ENCODE measurements at regions not wholly inside any gene's neighbourhood (a gene's known extent, or its start where the extent isn't known, plus 50 kb on each side); places are given as distances from the start of the nearest gene placed in this dataset.

DNA sequence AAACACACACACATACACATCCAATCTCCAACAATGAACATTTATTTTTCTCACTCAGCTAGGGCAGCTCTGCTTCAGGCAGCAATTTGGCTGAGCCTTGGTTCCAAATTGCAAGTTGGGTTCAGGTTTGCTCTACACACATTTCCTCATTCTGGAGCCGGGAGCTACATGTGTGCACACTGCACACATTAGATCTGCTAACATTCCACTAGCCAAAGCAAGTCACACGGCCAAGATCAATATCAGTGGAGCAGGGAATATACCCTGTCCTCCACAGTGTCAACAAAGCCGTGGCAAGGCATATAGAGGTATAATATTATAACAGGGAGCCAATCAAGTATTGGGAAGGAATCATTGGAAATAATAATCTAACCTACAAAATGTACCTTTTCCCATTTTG, 57.5 kb upstream of the PPP1R3C start:
- H3K9ac ChIP-seq (ENCODE audit: low read length), result no peak overlapping the region
- H3K36me3 ChIP-seq (ENCODE audit: control insufficient read depth, low read depth, low read length), result no peaks in the 10 kb centered on the region
- no peak overlapping the region for H3K27ac ChIP-seq (ENCODE audit: low read length)
- H3K9me3 ChIP-seq (ENCODE audit: control insufficient read depth, low read depth, low read length), result no peaks in the 10 kb centered on the region
- H3K27me3 ChIP-seq (ENCODE audit: control insufficient read depth, insufficient read depth, low read length), result no peaks in the 10 kb centered on the region
- H3K4me3 ChIP-seq (ENCODE audit: low read length), result no peak overlapping the region
- no peaks in the 10 kb centered on the region for H3K4me1 ChIP-seq (ENCODE audit: control insufficient read depth, low read depth, low read length)

DNA sequence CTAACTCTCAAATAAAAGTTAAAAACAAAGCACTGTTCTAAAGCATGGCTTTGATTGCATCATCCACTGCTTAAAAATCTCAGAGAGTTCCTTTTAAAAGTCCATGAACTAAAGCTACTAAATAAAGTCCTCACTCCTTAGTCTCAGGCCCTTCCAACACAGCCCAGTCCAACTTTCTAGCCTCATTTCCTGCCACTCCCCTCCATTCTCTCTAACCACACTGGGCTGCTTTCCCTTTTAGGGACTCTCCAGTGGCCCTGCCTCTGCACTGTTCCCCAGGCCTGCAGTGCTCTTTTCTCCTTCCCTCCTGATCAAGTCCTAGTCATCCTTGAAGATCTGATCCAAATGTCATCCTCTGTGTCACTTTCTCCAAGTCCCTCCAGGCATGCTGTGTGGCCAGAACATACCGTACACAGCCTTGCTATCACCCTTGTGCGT, 56.9 kb upstream of the PPP1R3C start:
- Histone ChIP-seq H3K27ac (ENCODE audit: low read length) (no peak overlapping the region), H3K27me3 (ENCODE audit: control insufficient read depth, insufficient read depth, low read length) (no peaks in the 10 kb centered on the region), H3K9ac (ENCODE audit: low read length) (no peak overlapping the region), H3K9me3 (ENCODE audit: control insufficient read depth, low read depth, low read length) (no peaks in the 10 kb centered on the region), H3K4me3 (ENCODE audit: low read length) (no peak overlapping the region), H3K36me3 (ENCODE audit: control insufficient read depth, low read depth, low read length) (no peaks in the 10 kb centered on the region), H3K4me1 (ENCODE audit: control insufficient read depth, low read depth, low read length) (no peaks in the 10 kb centered on the region)

DNA sequence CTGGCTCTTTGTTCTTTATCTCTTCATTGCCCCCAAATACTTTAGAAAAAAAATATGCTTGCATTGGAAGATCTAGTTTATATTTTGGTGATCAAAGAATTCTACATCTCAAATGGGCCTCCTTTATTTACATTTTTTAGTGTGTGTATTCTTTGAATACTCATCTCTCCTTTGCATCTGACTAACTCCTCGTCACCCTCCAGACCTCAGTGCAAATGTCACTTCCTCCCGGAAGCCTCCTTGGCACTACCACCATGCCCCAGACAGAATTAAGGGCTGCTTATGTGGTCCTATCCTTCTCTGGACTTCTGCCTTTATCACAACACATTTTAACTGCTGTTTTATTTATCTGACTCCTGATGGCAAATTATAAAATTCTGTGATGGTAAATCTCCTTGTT, 52.0 kb upstream of the PPP1R3C start:
- no peaks in the 10 kb centered on the region for H3K27me3 ChIP-seq (ENCODE audit: control insufficient read depth, insufficient read depth, low read length)
- no peaks in the 10 kb centered on the region for H3K36me3 ChIP-seq (ENCODE audit: control insufficient read depth, low read depth, low read length)
- no peak overlapping the region for H3K9ac ChIP-seq (ENCODE audit: low read length)
- H3K27ac ChIP-seq (ENCODE audit: low read length), result no peak overlapping the region
- no peak overlapping the region for H3K4me3 ChIP-seq (ENCODE audit: low read length)
- no peaks in the 10 kb centered on the region for H3K9me3 ChIP-seq (ENCODE audit: control insufficient read depth, low read depth, low read length)
- H3K4me1 ChIP-seq (ENCODE audit: control insufficient read depth, low read depth, low read length), result peaks cover 12% of the 10 kb centered on the region

DNA sequence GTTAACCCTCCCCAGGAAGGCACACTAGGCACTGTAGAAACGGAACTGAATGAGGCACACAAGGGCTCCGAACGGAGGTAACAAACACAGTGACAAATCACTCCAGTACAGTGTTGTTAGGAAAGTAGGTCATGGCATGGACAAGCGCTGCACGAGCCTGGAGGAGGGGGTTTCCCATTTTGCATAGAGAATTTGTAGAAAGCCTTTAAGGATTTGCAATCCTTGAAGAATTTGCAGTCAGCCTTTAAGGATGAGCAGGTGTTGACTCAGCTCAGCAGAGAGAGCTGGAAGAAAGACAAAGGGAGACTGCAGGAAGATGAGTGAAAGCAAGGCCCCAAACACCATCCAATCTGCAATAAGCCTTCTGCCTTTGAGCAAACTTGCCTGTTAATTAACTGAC, 51.1 kb upstream of the PPP1R3C start:
- Histone ChIP-seq H3K9ac (ENCODE audit: low read length) (peak overlapping the region; percentile 21), H3K9me3 (ENCODE audit: control insufficient read depth, low read depth, low read length) (no peaks in the 10 kb centered on the region), H3K27me3 (ENCODE audit: control insufficient read depth, insufficient read depth, low read length) (no peaks in the 10 kb centered on the region), H3K4me3 (ENCODE audit: low read length) (no peak overlapping the region), H3K27ac (ENCODE audit: low read length) (peak overlapping the region; percentile 6), H3K4me1 (ENCODE audit: control insufficient read depth, low read depth, low read length) (peaks cover 12% of the 10 kb centered on the region), H3K36me3 (ENCODE audit: control insufficient read depth, low read depth, low read length) (no peaks in the 10 kb centered on the region)

DNA sequence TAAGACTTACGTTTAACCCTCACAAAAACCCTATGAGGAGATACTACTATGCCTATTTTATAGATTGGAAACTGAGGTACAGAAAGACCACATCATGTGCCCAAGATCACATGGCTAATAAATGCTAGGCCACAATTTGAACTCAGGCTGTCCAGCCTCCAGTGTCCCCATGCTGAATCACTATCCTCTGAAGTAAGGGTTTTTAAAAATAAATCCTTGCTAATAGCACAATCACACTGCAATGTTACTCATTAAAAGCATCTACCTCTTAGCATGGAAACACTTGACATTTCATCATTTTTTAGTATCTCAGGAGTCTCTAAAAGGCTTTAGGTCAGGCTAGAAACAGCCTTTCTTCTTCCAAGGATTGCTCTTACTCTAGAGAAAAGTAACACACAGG, 50.0 kb upstream of the PPP1R3C start:
- Histone ChIP-seq H3K27me3 (ENCODE audit: control insufficient read depth, insufficient read depth, low read length) (no peaks in the 10 kb centered on the region), H3K4me1 (ENCODE audit: control insufficient read depth, low read depth, low read length) (peaks cover 12% of the 10 kb centered on the region), H3K4me3 (ENCODE audit: low read length) (no peak overlapping the region), H3K27ac (ENCODE audit: low read length) (no peak overlapping the region), H3K9ac (ENCODE audit: low read length) (no peak overlapping the region), H3K9me3 (ENCODE audit: control insufficient read depth, low read depth, low read length) (no peaks in the 10 kb centered on the region), H3K36me3 (ENCODE audit: control insufficient read depth, low read depth, low read length) (no peaks in the 10 kb centered on the region)
